ENCODE measurements at regions not wholly inside any gene's neighbourhood (a gene's known extent, or its start where the extent isn't known, plus 50 kb on each side); places are given as distances from the start of the nearest gene placed in this dataset.

GRCh38 chr2:84152462-84152861, 306.6 kb downstream of the SUCLG1 start:
- TF ChIP-seq CTCF (IDR thresholded peaks at IDR 0.05 in 2 of 3, conservative IDR thresholded peaks at IDR 0.05 in 1 of 3; ENCODE audit: control insufficient read depth in 2 of 3, extremely low read depth in 1 of 3, insufficient read depth in 1 of 3, low read depth in 3 of 3, low read length in 3 of 3) (no peak), RFX5 (IDR thresholded peaks at IDR 0.05; ENCODE audit: low read depth, low read length) (no peak), PBX3 (IDR thresholded peaks at IDR 0.05; ENCODE audit: insufficient replicate concordance, low read depth, low read length) (no peak), POLR2AphosphoS5 (IDR thresholded peaks at IDR 0.05; ENCODE audit: low read length) (no peak), BCL3 (IDR thresholded peaks at IDR 0.05; ENCODE audit: borderline replicate concordance, insufficient read depth, low read depth, low read length, poor library complexity, severe bottlenecking) (no peak), EP300 (IDR thresholded peaks at IDR 0.05; ENCODE audit: borderline replicate concordance in 1 of 2, control insufficient read depth in 1 of 2, low read depth in 2 of 2, low read length in 2 of 2) (no peak), REST (IDR thresholded peaks at IDR 0.05; ENCODE audit: low read depth, low read length) (no peak), POLR2A (IDR thresholded peaks at IDR 0.05; ENCODE audit: low read depth, low read length) (no peak), ZNF217 (IDR thresholded peaks at IDR 0.05) (no peak), EZH2 (IDR thresholded peaks at IDR 0.05; ENCODE audit: borderline replicate concordance, control insufficient read depth, low read depth, low read length) (no peak)
- TF ChIP-seq, protein P1, sequence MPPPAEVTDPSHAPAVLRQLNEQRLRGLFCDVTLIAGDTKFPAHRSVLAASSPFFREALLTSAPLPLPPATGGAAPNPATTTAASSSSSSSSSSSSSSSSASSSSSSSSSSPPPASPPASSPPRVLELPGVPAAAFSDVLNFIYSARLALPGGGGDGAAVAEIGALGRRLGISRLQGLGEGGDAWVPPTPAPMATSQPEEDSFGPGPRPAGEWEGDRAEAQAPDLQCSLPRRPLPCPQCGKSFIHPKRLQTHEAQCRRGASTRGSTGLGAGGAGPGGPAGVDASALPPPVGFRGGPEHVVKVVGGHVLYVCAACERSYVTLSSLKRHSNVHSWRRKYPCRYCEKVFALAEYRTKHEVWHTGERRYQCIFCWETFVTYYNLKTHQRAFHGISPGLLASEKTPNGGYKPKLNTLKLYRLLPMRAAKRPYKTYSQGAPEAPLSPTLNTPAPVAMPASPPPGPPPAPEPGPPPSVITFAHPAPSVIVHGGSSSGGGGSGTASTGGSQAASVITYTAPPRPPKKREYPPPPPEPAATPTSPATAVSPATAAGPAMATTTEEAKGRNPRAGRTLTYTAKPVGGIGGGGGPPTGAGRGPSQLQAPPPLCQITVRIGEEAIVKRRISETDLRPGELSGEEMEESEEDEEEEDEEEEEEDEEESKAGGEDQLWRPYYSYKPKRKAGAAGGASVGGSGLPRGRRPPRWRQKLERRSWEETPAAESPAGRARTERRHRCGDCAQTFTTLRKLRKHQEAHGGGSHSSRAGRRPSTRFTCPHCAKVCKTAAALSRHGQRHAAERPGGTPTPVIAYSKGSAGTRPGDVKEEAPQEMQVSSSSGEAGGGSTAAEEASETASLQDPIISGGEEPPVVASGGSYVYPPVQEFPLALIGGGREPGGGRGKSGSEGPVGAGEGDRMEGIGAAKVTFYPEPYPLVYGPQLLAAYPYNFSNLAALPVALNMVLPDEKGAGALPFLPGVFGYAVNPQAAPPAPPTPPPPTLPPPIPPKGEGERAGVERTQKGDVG (CRISPR knock-in tag; IDR thresholded peaks at IDR 0.05), result no peak
- TF ChIP-seq, protein P2, sequence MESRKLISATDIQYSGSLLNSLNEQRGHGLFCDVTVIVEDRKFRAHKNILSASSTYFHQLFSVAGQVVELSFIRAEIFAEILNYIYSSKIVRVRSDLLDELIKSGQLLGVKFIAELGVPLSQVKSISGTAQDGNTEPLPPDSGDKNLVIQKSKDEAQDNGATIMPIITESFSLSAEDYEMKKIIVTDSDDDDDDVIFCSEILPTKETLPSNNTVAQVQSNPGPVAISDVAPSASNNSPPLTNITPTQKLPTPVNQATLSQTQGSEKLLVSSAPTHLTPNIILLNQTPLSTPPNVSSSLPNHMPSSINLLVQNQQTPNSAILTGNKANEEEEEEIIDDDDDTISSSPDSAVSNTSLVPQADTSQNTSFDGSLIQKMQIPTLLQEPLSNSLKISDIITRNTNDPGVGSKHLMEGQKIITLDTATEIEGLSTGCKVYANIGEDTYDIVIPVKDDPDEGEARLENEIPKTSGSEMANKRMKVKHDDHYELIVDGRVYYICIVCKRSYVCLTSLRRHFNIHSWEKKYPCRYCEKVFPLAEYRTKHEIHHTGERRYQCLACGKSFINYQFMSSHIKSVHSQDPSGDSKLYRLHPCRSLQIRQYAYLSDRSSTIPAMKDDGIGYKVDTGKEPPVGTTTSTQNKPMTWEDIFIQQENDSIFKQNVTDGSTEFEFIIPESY (IDR thresholded peaks at IDR 0.05), result no peak
- TF ChIP-seq, protein P3, sequence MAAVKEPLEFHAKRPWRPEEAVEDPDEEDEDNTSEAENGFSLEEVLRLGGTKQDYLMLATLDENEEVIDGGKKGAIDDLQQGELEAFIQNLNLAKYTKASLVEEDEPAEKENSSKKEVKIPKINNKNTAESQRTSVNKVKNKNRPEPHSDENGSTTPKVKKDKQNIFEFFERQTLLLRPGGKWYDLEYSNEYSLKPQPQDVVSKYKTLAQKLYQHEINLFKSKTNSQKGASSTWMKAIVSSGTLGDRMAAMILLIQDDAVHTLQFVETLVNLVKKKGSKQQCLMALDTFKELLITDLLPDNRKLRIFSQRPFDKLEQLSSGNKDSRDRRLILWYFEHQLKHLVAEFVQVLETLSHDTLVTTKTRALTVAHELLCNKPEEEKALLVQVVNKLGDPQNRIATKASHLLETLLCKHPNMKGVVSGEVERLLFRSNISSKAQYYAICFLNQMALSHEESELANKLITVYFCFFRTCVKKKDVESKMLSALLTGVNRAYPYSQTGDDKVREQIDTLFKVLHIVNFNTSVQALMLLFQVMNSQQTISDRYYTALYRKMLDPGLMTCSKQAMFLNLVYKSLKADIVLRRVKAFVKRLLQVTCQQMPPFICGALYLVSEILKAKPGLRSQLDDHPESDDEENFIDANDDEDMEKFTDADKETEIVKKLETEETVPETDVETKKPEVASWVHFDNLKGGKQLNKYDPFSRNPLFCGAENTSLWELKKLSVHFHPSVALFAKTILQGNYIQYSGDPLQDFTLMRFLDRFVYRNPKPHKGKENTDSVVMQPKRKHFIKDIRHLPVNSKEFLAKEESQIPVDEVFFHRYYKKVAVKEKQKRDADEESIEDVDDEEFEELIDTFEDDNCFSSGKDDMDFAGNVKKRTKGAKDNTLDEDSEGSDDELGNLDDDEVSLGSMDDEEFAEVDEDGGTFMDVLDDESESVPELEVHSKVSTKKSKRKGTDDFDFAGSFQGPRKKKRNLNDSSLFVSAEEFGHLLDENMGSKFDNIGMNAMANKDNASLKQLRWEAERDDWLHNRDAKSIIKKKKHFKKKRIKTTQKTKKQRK (IDR thresholded peaks at IDR 0.05; ENCODE audit: low read depth, low read length), result no peak
